ES-I3 (cell line): ENCODE measurements at regions not wholly inside any gene's neighbourhood (a gene's known extent, or its start where the extent isn't known, plus 50 kb on each side); places are given as distances from the start of the nearest gene placed in this dataset.
"Not testable (repeated sequence)": the region's sequence is repeated elsewhere in the genome, so short reads cannot be mapped to it uniquely, and the experiment has no call there.

Experiments
- H3K36me3 ChIP-seq: 2 replicates; pipeline ENCODE4 v1.6.1; 2013; ENCODE audit warnings: mild to moderate bottlenecking, low read length, control low read depth, moderate library complexity; ENCODE audit not compliant: insufficient read depth
- H3K4me1 ChIP-seq: 2 replicates; pipeline ENCODE4 v1.6.1; 2013; ENCODE audit warnings: mild to moderate bottlenecking, control low read depth, low read length; ENCODE audit not compliant: insufficient read depth
- H3K9ac ChIP-seq: 2 replicates; pipeline ENCODE4 v1.6.1; 2013; ENCODE audit warnings: low read depth, mild to moderate bottlenecking, low read length, moderate library complexity
- H3K9me3 ChIP-seq: 2 replicates; pipeline ENCODE4 v1.6.1; 2013; ENCODE audit warnings: mild to moderate bottlenecking, low read length, moderate library complexity; ENCODE audit not compliant: control insufficient read depth, insufficient read depth

- no peaks in the 10 kb centered on the region for H3K36me3 ChIP-seq
- no peaks in the 10 kb centered on the region for H3K9me3 ChIP-seq
- H3K9ac ChIP-seq, result no peak overlapping the region
- H3K4me1 ChIP-seq, result no peaks in the 10 kb centered on the region
Measured at GRCh38 chrX:51182545-51182944, 150.1 kb upstream of the NUDT10 start.

GRCh38 chrX:51192104-51192503, 140.5 kb upstream of the NUDT10 start:
- Histone ChIP-seq H3K36me3 (no peaks in the 10 kb centered on the region), H3K9me3 (peaks cover 6% of the 10 kb centered on the region; the same call in 1 of the 2 replicates), H3K4me1 (no peaks in the 10 kb centered on the region), H3K9ac (no peak overlapping the region)

- no peak overlapping the region for H3K9ac ChIP-seq
- H3K36me3 ChIP-seq, result no peaks in the 10 kb centered on the region
Measured at GRCh38 chrX:51215266-51215665, 117.4 kb upstream of the NUDT10 start.

GRCh38 chrX:51215856-51216255, 116.8 kb upstream of the NUDT10 start:
- H3K9me3 ChIP-seq, result no peaks in the 10 kb centered on the region
- H3K4me1 ChIP-seq, result no peaks in the 10 kb centered on the region
- no peak overlapping the region for H3K9ac ChIP-seq
- H3K36me3 ChIP-seq, result no peaks in the 10 kb centered on the region

More at GRCh38 chrX:51215266-51215665, 117.4 kb upstream of the NUDT10 start:
- H3K9me3 ChIP-seq, result no peaks in the 10 kb centered on the region
- no peaks in the 10 kb centered on the region for H3K4me1 ChIP-seq

GRCh38 chrX:51242212-51242611, 90.4 kb upstream of the NUDT10 start:
- H3K9ac ChIP-seq, result no peak overlapping the region
- H3K36me3 ChIP-seq, result no peaks in the 10 kb centered on the region
- no peaks in the 10 kb centered on the region for H3K9me3 ChIP-seq
- H3K4me1 ChIP-seq, result no peaks in the 10 kb centered on the region

GRCh38 chrX:51257490-51257889, 75.1 kb upstream of the NUDT10 start:
- no peak overlapping the region for H3K9ac ChIP-seq
- 0 out of 2 replicates have a peak, but pooled peaks cover 2% of the 10 kb centered on the region for H3K9me3 ChIP-seq
- H3K4me1 ChIP-seq, result no peaks in the 10 kb centered on the region
- no peaks in the 10 kb centered on the region for H3K36me3 ChIP-seq

- not testable (repeated sequence) for H3K36me3 ChIP-seq, H3K9me3 ChIP-seq, H3K4me1 ChIP-seq, H3K9ac ChIP-seq
Measured at GRCh38 chrX:51262271-51262670, 70.4 kb upstream of the NUDT10 start.

GRCh38 chrX:51272638-51273037, 60.0 kb upstream of the NUDT10 start:
- Histone ChIP-seq H3K9me3 (no peaks in the 10 kb centered on the region), H3K4me1 (no peaks in the 10 kb centered on the region), H3K9ac (no peak overlapping the region), H3K36me3 (no peaks in the 10 kb centered on the region)

- no peaks in the 10 kb centered on the region for H3K36me3 ChIP-seq
- no peaks in the 10 kb centered on the region for H3K9me3 ChIP-seq
- no peak overlapping the region for H3K9ac ChIP-seq
- H3K4me1 ChIP-seq, result no peaks in the 10 kb centered on the region
Measured at GRCh38 chrX:51281758-51282318, 50.8 kb upstream of the NUDT10 start.
